Nephron (organoid): ENCODE measurements at regions not wholly inside any gene's neighbourhood (a gene's known extent, or its start where the extent isn't known, plus 50 kb on each side); places are given as distances from the start of the nearest gene placed in this dataset.

Experiments used
- H3K27ac Mint-ChIP-seq, 3 experiments: 2 replicates each; pipeline ENCODE4 v1.8.0; 2020; ENCODE audit warnings: mixed read lengths in 3 of 3, mild to moderate bottlenecking in 2 of 3, moderate library complexity in 1 of 3
- H3K27me3 Mint-ChIP-seq: 2 replicates; pipeline ENCODE4 v1.8.0; 2021; ENCODE audit warnings: low read depth, mild to moderate bottlenecking, moderate library complexity, mixed read lengths
- H3K36me3 Mint-ChIP-seq: 2 replicates; pipeline ENCODE4 v1.8.0; 2020; ENCODE audit warnings: low read depth, mixed read lengths
- H3K4me1 Mint-ChIP-seq: 2 replicates; pipeline ENCODE4 v1.8.0; 2020; ENCODE audit warnings: mixed read lengths
- H3K4me3 Mint-ChIP-seq, 3 experiments: 2 replicates each; pipeline ENCODE4 v1.8.0; 2020; ENCODE audit warnings: mild to moderate bottlenecking in 3 of 3, mixed read lengths in 3 of 3, moderate library complexity in 2 of 3
- H3K9me3 Mint-ChIP-seq: 2 replicates; pipeline ENCODE4 v1.8.0; 2020; ENCODE audit warnings: mixed read lengths
- CTCF ChIP-seq, 3 experiments: fragments of 200-600 bp; sonication (generic); IDR thresholded peaks; one replicate each; pipeline ENCODE4 v1.5.0; 2021; ENCODE audit warnings: antibody characterized with exemption in 3 of 3; ENCODE audit not compliant: unreplicated experiment in 3 of 3

DNA sequence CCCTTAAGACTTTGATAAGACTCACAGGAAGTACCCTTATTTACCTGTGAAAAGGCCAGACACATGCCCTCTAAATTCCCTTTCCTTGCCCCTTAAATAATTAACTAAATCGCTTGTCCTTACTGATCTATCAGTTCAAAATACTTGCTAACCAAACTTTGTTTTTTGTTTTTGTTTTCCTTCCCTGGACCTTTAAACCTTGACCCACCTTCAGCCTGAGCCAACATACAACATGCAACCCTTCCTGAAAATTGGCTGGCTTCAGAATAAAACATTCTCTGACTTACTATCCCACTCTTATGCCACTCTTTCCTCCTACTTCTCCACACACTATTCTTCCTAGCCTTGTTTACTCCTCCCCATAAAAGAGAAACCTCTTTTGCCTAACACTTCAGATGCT lies 448.1 kb upstream of the TRAM1L1 start:
- Mint-ChIP-seq H3K9me3 (no peaks in the 10 kb centered on the region), H3K4me3 (no peak overlapping the region), H3K27me3 (no peaks in the 10 kb centered on the region), H3K36me3 (no peaks in the 10 kb centered on the region), H3K27ac (no peak overlapping the region), H3K4me1 (peaks cover 7% of the 10 kb centered on the region)
- TF ChIP-seq CTCF (IDR thresholded peaks at IDR 0.05; ENCODE audit: unreplicated experiment in 3 of 3) = no peak

GRCh38 chr4:117545039-117545438 lies 459.7 kb upstream of the TRAM1L1 start:
- Mint-ChIP-seq H3K4me3 (no peak overlapping the region), H3K36me3 (no peaks in the 10 kb centered on the region), H3K9me3 (no peaks in the 10 kb centered on the region), H3K4me1 (peaks cover 5% of the 10 kb centered on the region), H3K27me3 (no peaks in the 10 kb centered on the region), H3K27ac (no peak overlapping the region)
- no peak for TF ChIP-seq CTCF (IDR thresholded peaks at IDR 0.05; ENCODE audit: unreplicated experiment in 3 of 3)

GRCh38 chr4:117549524-117549923 lies 464.1 kb upstream of the TRAM1L1 start:
- Mint-ChIP-seq H3K9me3 (no peaks in the 10 kb centered on the region), H3K36me3 (no peaks in the 10 kb centered on the region), H3K4me3 (peak overlapping the region in 2 of 3 experiments; percentile 3 to 10), H3K4me1 (peaks cover 5% of the 10 kb centered on the region), H3K27me3 (no peaks in the 10 kb centered on the region), H3K27ac (peak overlapping the region; percentile 48 to 78 (median 75))
- no peak for TF ChIP-seq CTCF (IDR thresholded peaks at IDR 0.05; ENCODE audit: unreplicated experiment in 3 of 3)

GRCh38 chr4:117550085-117550484 lies 464.7 kb upstream of the TRAM1L1 start:
- Mint-ChIP-seq H3K4me3 (no peak overlapping the region), H3K27ac (peak overlapping the region in 1 of 3 experiments; percentile 78), H3K4me1 (peaks cover 5% of the 10 kb centered on the region), H3K27me3 (no peaks in the 10 kb centered on the region), H3K36me3 (no peaks in the 10 kb centered on the region), H3K9me3 (no peaks in the 10 kb centered on the region)
- TF ChIP-seq CTCF (IDR thresholded peaks at IDR 0.05; ENCODE audit: unreplicated experiment in 3 of 3) = no peak

- no peak overlapping the region for H3K4me3 Mint-ChIP-seq
- H3K27ac Mint-ChIP-seq = no peak overlapping the region
- no peaks in the 10 kb centered on the region for H3K4me1 Mint-ChIP-seq
- no peaks in the 10 kb centered on the region for H3K27me3 Mint-ChIP-seq
- TF ChIP-seq CTCF (IDR thresholded peaks at IDR 0.05; ENCODE audit: unreplicated experiment in 3 of 3) = peak in 2 of 3 experiments; percentile 11 to 29
- H3K36me3 Mint-ChIP-seq = no peaks in the 10 kb centered on the region
- no peaks in the 10 kb centered on the region for H3K9me3 Mint-ChIP-seq
Measured at GRCh38 chr4:117560329-117560728, 474.0 kb upstream of the NDST3 start.

GRCh38 chr4:117574085-117574484 lies 460.2 kb upstream of the NDST3 start:
- no peak overlapping the region for H3K4me3 Mint-ChIP-seq
- no peak overlapping the region for H3K27ac Mint-ChIP-seq
- no peaks in the 10 kb centered on the region for H3K36me3 Mint-ChIP-seq
- TF ChIP-seq CTCF (IDR thresholded peaks at IDR 0.05; ENCODE audit: unreplicated experiment in 3 of 3) = no peak
- no peaks in the 10 kb centered on the region for H3K9me3 Mint-ChIP-seq
- H3K4me1 Mint-ChIP-seq = no peaks in the 10 kb centered on the region
- H3K27me3 Mint-ChIP-seq = no peaks in the 10 kb centered on the region
